HEK293 (cell line): ENCODE measurements at regions not wholly inside any gene's neighbourhood (a gene's known extent, or its start where the extent isn't known, plus 50 kb on each side); places are given as distances from the start of the nearest gene placed in this dataset.

ENCODE experiments used
- CTCF ChIA-PET: fragments of 350-600 bp; formaldehyde crosslinking; extraction: SDS; loops from one replicate; lab custom pipeline; 2021; ENCODE audit warnings: antibody characterized with exemption; lab: Yijun Ruan, JAX
- POLR2A ChIA-PET: fragments of 300-600 bp; formaldehyde crosslinking; extraction: SDS; loops from one replicate; lab custom pipeline; 2020; ENCODE audit warnings: antibody characterized with exemption, inconsistent platforms; lab: Yijun Ruan, JAX
- H3K27ac ChIP-seq: fragments of 200-500 bp; sonication (Bioruptor generic); 2 replicates; pipeline ENCODE4 v1.5.1; 2014; ENCODE audit warnings: low read depth, low read length, control low read depth, inconsistent platforms; ENCODE audit errors: extremely low read depth
- H3K36me3 ChIP-seq, 2 experiments: fragments of 200-500 bp in 1 of 2; sonication (Bioruptor generic) in 1 of 2; 1 replicate in 1 of 2; 2 replicates in 1 of 2; pipeline ENCODE4 v1.5.1; 2014 to 2017; ENCODE audit warnings: inconsistent platforms in 2 of 2, low read length in 2 of 2; ENCODE audit not compliant: control insufficient read depth in 2 of 2, insufficient read depth in 1 of 2
- H3K4me1 ChIP-seq: fragments of 200-500 bp; sonication (Bioruptor generic); 2 replicates; pipeline ENCODE4 v1.5.1; 2014; ENCODE audit warnings: mild to moderate bottlenecking, low read length, inconsistent platforms; ENCODE audit not compliant: control insufficient read depth, insufficient read depth
- H3K4me3 ChIP-seq: 2 replicates; pipeline ENCODE4 v1.5.1; 2011; ENCODE audit warnings: low read depth, mild to moderate bottlenecking, control low read depth, low read length, moderate library complexity
- H3K9me3 ChIP-seq: fragments of 200-500 bp; sonication (Bioruptor generic); 2 replicates; pipeline ENCODE4 v1.5.1; 2014; ENCODE audit warnings: low read depth, low read length, inconsistent platforms; ENCODE audit not compliant: control insufficient read depth, insufficient read depth
- BCL11A ChIP-seq: fragments of 450-650 bp; formaldehyde crosslinking; IDR thresholded peaks from 2 replicates; pipeline ENCODE4 v1.5.1; 2016; ENCODE audit warnings: low read depth, missing biosample characterization, missing genetic modification characterization
- GLI2 ChIP-seq: fragments of 450-650 bp; formaldehyde crosslinking; IDR thresholded peaks from 2 replicates; pipeline ENCODE4; 2017; ENCODE audit warnings: missing biosample characterization, missing genetic modification characterization, low read depth, borderline replicate concordance
- GLI4 ChIP-seq: fragments of 450-650 bp; formaldehyde crosslinking; IDR thresholded peaks from 2 replicates; pipeline ENCODE4 v1.5.1; 2016; ENCODE audit warnings: missing biosample characterization, missing genetic modification characterization
- GLIS1 ChIP-seq: fragments of 450-650 bp; formaldehyde crosslinking; IDR thresholded peaks from 2 replicates; pipeline ENCODE4 v1.5.1; 2016; ENCODE audit warnings: missing biosample characterization, missing genetic modification characterization
- MEIS1 ChIP-seq: sonication (generic); formaldehyde crosslinking; IDR thresholded peaks from 2 replicates; pipeline ENCODE4 v1.8.1; 2022; ENCODE audit warnings: missing genetic modification reagents, mild to moderate bottlenecking, borderline replicate concordance
- ZEB2 ChIP-seq: fragments of 450-650 bp; formaldehyde crosslinking; IDR thresholded peaks from 2 replicates; pipeline ENCODE4 v1.5.1; 2016; ENCODE audit warnings: missing biosample characterization, missing genetic modification characterization
- ZNF121 ChIP-seq: fragments of 450-650 bp; formaldehyde crosslinking; IDR thresholded peaks from 2 replicates; pipeline ENCODE4 v1.5.1; 2016; ENCODE audit warnings: missing biosample characterization, missing genetic modification characterization
- ZNF184 ChIP-seq: fragments of 450-650 bp; IDR thresholded peaks from 2 replicates; pipeline ENCODE4 v1.5.1; 2018; ENCODE audit warnings: missing biosample characterization, mild to moderate bottlenecking, missing genetic modification characterization
- ZNF248 ChIP-seq: fragments of 450-650 bp; formaldehyde crosslinking; IDR thresholded peaks from 2 replicates; pipeline ENCODE4 v1.5.1; 2017; ENCODE audit warnings: missing biosample characterization, missing genetic modification characterization
- ZNF426 ChIP-seq: fragments of 450-650 bp; formaldehyde crosslinking; IDR thresholded peaks from 2 replicates; pipeline ENCODE4 v1.5.1; 2017; ENCODE audit warnings: missing biosample characterization, missing genetic modification characterization, mild to moderate bottlenecking, inconsistent platforms, moderate library complexity
- ZNF514 ChIP-seq: fragments of 450-650 bp; formaldehyde crosslinking; IDR thresholded peaks from 2 replicates; pipeline ENCODE4 v1.5.1; 2016; ENCODE audit warnings: missing biosample characterization, missing genetic modification characterization
- ZNF610 ChIP-seq: fragments of 450-650 bp; formaldehyde crosslinking; IDR thresholded peaks from 2 replicates; pipeline ENCODE4 v1.5.1; 2016; ENCODE audit warnings: missing biosample characterization, missing genetic modification characterization, borderline replicate concordance
- ZNF623 ChIP-seq: fragments of 450-650 bp; formaldehyde crosslinking; IDR thresholded peaks from 2 replicates; pipeline ENCODE4 v1.5.1; 2016; ENCODE audit warnings: missing biosample characterization, missing genetic modification characterization
- ZNF660 ChIP-seq: fragments of 450-650 bp; IDR thresholded peaks from 2 replicates; pipeline ENCODE4 v1.5.1; 2018; ENCODE audit warnings: missing biosample characterization, mild to moderate bottlenecking, missing genetic modification characterization
- ZNF768 ChIP-seq: fragments of 450-650 bp; formaldehyde crosslinking; IDR thresholded peaks from 2 replicates; pipeline ENCODE4 v1.5.1; 2018; ENCODE audit warnings: missing biosample characterization, mild to moderate bottlenecking, missing genetic modification characterization
- ZNF785 ChIP-seq: fragments of 450-650 bp; formaldehyde crosslinking; IDR thresholded peaks from 2 replicates; pipeline ENCODE4 v1.5.1; 2016; ENCODE audit warnings: missing biosample characterization, missing genetic modification characterization
- ZNF791 ChIP-seq: fragments of 450-650 bp; formaldehyde crosslinking; IDR thresholded peaks from 2 replicates; pipeline ENCODE4 v1.5.1; 2016; ENCODE audit warnings: missing biosample characterization, missing genetic modification characterization
- TF ChIP-seq, protein P1 (sequence below): fragments of 450-650 bp; formaldehyde crosslinking; IDR thresholded peaks from 2 replicates; pipeline ENCODE4 v1.5.1; 2016; ENCODE audit warnings: missing biosample characterization, missing genetic modification characterization
- TF ChIP-seq, protein P2 (sequence below): fragments of 450-650 bp; formaldehyde crosslinking; IDR thresholded peaks from 2 replicates; pipeline ENCODE4; 2016; ENCODE audit warnings: missing biosample characterization, missing genetic modification characterization
- TF ChIP-seq, protein P3 (sequence below): fragments of 450-650 bp; formaldehyde crosslinking; IDR thresholded peaks from 2 replicates; pipeline ENCODE4 v1.5.1; 2016; ENCODE audit warnings: missing biosample characterization, missing genetic modification characterization

DNA sequence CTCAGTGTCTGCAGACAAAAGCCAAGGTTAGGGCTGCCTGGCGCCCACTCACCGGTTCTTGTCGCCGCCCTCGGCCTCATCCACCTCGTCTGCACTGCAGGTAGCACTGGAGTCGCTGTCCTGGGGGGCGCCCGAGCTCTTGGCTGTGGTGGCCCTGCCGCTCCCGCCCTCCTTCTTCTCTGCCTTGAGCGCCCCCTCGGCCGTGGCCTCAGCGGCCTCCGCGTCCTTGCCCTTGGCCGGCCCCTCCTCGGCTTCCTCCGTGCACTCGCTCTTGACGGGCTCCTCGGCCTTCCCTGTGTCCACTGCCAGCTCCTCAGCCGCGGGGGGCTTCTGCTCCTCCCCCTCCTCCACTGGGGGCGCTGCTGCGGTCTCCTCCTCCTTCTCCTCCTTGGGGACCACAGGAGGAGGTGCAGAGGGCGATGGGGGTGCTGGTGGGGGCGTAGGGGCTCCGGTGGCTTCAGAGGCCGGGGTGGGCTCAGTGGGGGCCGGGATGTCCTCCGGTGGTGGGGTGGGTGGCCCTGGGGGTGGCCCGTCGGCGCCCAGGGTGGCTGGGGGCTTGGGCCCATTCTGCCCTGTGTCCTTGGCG, 77.2 kb downstream of the RFLNA start:
- H3K9me3 ChIP-seq, result no peaks in the 10 kb centered on the region
- ChIA-PET POLR2A (interaction anchor here (0.6 kb wide), 2 partner anchors 17 to 18 kb away, joined by 4 to 5 read pairs; no protein-coding TSS in a partner anchor), CTCF (interaction anchor here (0.6 to 0.7 kb wide), 3 partner anchors 127 to 390 kb away, joined by 3 to 5 read pairs (median 3); no protein-coding TSS in a partner anchor)
- no peaks in the 10 kb centered on the region for H3K4me1 ChIP-seq
- peaks cover 0 to 37% of the 10 kb centered on the region in 2 experiments; a peak in 1 of 3 replicates for H3K36me3 ChIP-seq
- H3K4me3 ChIP-seq, result no peak overlapping the region
- no peak overlapping the region for H3K27ac ChIP-seq
- TF ChIP-seq GLI2 (tag by site-specific recombination), result no peak
- TF ChIP-seq, protein P1, sequence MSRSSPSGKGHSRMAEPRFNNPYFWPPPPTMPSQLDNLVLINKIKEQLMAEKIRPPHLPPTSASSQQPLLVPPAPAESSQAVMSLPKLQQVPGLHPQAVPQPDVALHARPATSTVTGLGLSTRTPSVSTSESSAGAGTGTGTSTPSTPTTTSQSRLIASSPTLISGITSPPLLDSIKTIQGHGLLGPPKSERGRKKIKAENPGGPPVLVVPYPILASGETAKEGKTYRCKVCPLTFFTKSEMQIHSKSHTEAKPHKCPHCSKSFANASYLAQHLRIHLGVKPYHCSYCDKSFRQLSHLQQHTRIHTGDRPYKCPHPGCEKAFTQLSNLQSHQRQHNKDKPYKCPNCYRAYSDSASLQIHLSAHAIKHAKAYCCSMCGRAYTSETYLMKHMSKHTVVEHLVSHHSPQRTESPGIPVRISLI (tag by site-specific recombination), result no peak
- no peak for TF ChIP-seq ZNF514 (tag by site-specific recombination)
- TF ChIP-seq GLI4 (tag by site-specific recombination), result no peak
- no peak for TF ChIP-seq ZNF184
- no peak for TF ChIP-seq ZNF768 (tag by site-specific recombination)

GRCh38 chr12:124371366-124371765, 76.5 kb downstream of the RFLNA start:
- no peak overlapping the region for H3K27ac ChIP-seq
- peaks cover 0 to 36% of the 10 kb centered on the region in 2 experiments; a peak in 1 of 3 replicates for H3K36me3 ChIP-seq
- CTCF ChIA-PET, result interaction anchor here (0.6 to 0.7 kb wide), 2 partner anchors 19 to 391 kb away, joined by 3 read pairs; no protein-coding TSS in a partner anchor
- H3K4me3 ChIP-seq, result no peak overlapping the region
- H3K9me3 ChIP-seq, result no peaks in the 10 kb centered on the region
- POLR2A ChIA-PET, result interaction anchor here (0.9 kb wide), 1 partner anchor 9 kb away, joined by 3 read pairs; no protein-coding TSS in a partner anchor
- H3K4me1 ChIP-seq, result no peaks in the 10 kb centered on the region
- TF ChIP-seq ZNF785 (tag by site-specific recombination) (no peak), ZNF610 (no peak), MEIS1 (CRISPR knock-in tag) (no peak), ZNF121 (tag by site-specific recombination) (no peak), ZNF791 (no peak), ZEB2 (tag by site-specific recombination) (no peak), ZNF248 (tag by site-specific recombination) (no peak), ZNF660 (tag by site-specific recombination) (no peak), ZNF426 (no peak), BCL11A (no peak)
- TF ChIP-seq, protein P2, sequence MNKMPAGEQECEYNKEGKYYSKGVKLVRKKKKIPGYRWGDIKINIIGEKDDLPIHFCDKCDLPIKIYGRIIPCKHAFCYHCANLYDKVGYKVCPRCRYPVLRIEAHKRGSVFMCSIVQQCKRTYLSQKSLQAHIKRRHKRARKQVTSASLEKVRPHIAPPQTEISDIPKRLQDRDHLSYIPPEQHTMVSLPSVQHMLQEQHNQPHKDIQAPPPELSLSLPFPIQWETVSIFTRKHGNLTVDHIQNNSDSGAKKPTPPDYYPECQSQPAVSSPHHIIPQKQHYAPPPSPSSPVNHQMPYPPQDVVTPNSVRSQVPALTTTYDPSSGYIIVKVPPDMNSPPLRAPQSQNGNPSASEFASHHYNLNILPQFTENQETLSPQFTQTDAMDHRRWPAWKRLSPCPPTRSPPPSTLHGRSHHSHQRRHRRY, result no peak
- TF ChIP-seq, all 188 proteins: peak for 0

DNA sequence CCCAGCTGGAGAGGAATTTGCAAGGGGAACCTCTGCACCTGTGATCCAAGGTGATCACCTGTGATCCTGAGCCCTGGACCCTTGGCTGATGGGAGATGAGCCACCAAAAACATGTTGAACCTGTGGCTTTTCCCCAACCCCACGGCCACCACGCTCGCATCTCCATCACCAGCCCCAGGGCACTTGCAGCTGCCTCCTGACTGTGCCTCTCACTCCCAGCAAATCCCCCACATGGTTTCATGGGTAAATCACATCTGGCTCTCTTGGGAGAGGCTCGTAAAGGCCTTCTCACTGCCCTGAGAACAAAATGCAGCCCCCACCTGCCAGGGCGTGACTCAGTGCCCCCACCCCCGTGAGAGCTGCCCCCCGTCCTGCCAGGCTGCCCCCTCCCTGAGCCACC, 76.0 kb downstream of the RFLNA start:
- Histone ChIP-seq H3K9me3 (no peaks in the 10 kb centered on the region), H3K36me3 (peaks cover 0 to 41% of the 10 kb centered on the region in 2 experiments; a peak in 1 of 3 replicates), H3K4me3 (no peak overlapping the region), H3K27ac (no peak overlapping the region), H3K4me1 (no peaks in the 10 kb centered on the region)
- peak; percentile 80 for TF ChIP-seq GLIS1 (tag by site-specific recombination)
- TF ChIP-seq ZNF623 (tag by site-specific recombination), result peak; percentile 59
- TF ChIP-seq, protein P3, sequence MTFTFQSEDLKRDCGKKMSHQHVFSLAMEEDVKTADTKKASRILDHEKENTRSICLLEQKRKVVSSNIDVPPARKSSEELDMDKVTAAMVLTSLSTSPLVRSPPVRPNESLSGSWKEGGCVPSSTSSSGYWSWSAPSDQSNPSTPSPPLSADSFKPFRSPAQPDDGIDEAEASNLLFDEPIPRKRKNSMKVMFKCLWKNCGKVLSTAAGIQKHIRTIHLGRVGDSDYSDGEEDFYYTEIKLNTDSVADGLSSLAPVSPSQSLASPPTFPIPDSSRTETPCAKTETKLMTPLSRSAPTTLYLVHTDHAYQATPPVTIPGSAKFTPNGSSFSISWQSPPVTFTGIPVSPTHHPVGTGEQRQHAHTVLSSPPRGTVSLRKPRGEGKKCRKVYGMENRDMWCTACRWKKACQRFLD (tag by site-specific recombination), result no peak
- CTCF ChIA-PET, result interaction anchor here (0.5 to 0.7 kb wide), 2 partner anchors 10 to 19 kb away, joined by 3 read pairs; no protein-coding TSS in a partner anchor
- POLR2A ChIA-PET, result interaction anchor here (0.9 kb wide), 1 partner anchor 8 kb away, joined by 3 read pairs; no protein-coding TSS in a partner anchor
